ENCODE measurements at regions not wholly inside any gene's neighbourhood (a gene's known extent, or its start where the extent isn't known, plus 50 kb on each side); places are given as distances from the start of the nearest gene placed in this dataset.

DNA sequence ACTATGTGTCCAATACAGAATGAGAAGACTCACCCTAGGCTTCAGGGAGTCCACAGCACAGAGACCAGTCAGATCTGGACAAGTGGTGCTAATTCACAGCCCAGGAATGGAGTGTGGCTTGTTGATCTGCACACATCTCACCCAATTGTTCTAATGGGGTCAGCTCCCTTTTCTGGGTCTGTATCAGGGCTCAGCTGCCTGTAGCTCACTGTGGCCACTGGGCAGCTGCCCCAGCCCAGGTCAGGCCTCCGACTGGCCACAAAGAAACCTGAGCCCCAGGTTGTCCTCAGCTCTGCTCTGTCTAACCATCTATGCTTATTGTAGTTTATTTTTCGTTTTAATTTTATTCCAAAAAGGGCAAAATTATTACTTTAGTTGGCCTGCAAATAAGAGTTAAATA is 202.3 kb upstream of the RAB6C start:
- no peak overlapping the region for H3K9ac ChIP-seq
- no peak overlapping the region for H3K4me2 ChIP-seq
- H3K4me1 ChIP-seq = peaks cover 0 to 11% (median 2%) of the 10 kb centered on the region in 10 experiments; a peak in 6 of 20 replicates
- no peaks in the 10 kb centered on the region for H4K20me1 ChIP-seq
- TF ChIP-seq Cebpa-rat (IDR thresholded peaks at IDR 0.05) = no peak
- H3K36me3 ChIP-seq = no peaks in the 10 kb centered on the region
- H3K9me3 ChIP-seq (replicated peaks in 1 of 11) = peaks cover 0 to 10% (median 8%) of the 10 kb centered on the region in 11 experiments; a peak in 12 of 22 replicates
- no peaks in the 10 kb centered on the region for H3K27me3 ChIP-seq
- no peak overlapping the region for H3K27ac ChIP-seq
- no peak overlapping the region for H3K4me3 ChIP-seq

DNA sequence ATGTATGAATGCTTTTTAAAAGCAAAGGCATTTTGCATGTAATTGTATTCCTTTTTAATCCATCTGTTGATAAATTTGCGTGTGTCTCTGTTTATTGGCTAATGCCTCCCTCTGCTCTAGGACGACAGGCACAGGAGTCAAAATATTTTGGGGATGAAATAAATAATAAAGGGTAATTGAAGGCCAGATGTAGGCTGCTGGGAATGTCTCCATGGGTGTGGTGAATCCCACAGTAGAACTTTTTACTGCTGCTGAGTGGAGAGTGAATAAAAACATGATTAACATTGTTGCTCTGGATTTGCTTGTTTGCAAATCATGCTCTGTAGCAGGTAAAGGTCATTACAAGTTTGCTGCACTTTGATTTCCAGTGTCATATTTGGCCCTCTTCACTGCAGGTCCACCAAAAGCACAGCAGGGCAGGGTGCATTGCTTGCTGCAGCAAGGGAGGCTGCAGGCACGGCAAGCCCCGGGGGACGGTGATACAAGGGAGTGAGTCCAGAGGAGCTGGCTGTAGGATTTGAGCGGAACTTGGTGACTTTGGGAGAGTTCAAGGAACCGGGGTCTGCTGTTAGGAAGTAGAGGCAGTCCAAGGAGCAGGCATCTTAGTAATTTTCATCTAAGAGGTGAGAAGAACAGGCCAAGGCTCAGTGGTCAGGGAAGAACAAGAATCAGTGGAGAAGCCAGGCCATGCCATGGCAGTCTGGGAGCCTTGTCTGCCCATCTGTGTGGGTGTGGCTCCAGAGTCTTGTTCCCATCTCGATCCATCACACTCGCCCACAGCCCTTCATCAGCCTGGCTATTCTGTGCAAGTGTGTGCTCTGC is 201.5 kb upstream of the RAB6C start:
- peaks cover 0 to 2% (median under 1%) of the 10 kb centered on the region in 11 experiments; a peak in 7 of 22 replicates for H3K9me3 ChIP-seq (replicated peaks in 1 of 11)

DNA sequence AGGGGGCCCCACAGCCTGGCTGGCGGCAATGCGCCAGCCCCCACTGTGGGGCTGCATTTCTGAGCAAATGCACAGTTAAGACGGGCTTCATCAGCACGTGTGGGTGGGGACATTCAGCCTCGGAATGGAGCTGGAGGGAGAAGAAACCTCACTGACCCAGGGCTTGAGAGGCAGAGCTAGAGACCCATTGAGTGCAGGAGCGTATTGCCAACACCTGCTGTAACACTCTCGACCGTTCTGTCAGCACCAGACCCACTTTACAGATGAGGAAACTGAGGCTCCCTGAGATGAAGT is 200.9 kb upstream of the RAB6C start:
- no peaks in the 10 kb centered on the region for H3K36me3 ChIP-seq
- H4K20me1 ChIP-seq = no peaks in the 10 kb centered on the region
- no peaks in the 10 kb centered on the region for H3K9me3 ChIP-seq (replicated peaks in 1 of 11)
- no peak for TF ChIP-seq Cebpa-rat (IDR thresholded peaks at IDR 0.05)
- H3K4me1 ChIP-seq = peaks cover 0 to 18% (median 5%) of the 10 kb centered on the region in 10 experiments; a peak in 6 of 20 replicates
- H3K4me2 ChIP-seq = no peak overlapping the region
- no peak overlapping the region for H3K27ac ChIP-seq
- no peak overlapping the region for H3K4me3 ChIP-seq
- H3K9ac ChIP-seq = no peak overlapping the region
- no peaks in the 10 kb centered on the region for H3K27me3 ChIP-seq

More for the DNA sequence above, 201.5 kb upstream of the RAB6C start:
- no peaks in the 10 kb centered on the region for H4K20me1 ChIP-seq
- no peak overlapping the region for H3K4me3 ChIP-seq
- no peak overlapping the region for H3K4me2 ChIP-seq
- no peak overlapping the region for H3K27ac ChIP-seq
- no peaks in the 10 kb centered on the region for H3K27me3 ChIP-seq
- no peak overlapping the region for H3K9ac ChIP-seq
- no peak for TF ChIP-seq Cebpa-rat (IDR thresholded peaks at IDR 0.05)
- H3K4me1 ChIP-seq = peaks cover 0 to 18% (median 5%) of the 10 kb centered on the region in 10 experiments; a peak in 6 of 20 replicates
- no peaks in the 10 kb centered on the region for H3K36me3 ChIP-seq

DNA sequence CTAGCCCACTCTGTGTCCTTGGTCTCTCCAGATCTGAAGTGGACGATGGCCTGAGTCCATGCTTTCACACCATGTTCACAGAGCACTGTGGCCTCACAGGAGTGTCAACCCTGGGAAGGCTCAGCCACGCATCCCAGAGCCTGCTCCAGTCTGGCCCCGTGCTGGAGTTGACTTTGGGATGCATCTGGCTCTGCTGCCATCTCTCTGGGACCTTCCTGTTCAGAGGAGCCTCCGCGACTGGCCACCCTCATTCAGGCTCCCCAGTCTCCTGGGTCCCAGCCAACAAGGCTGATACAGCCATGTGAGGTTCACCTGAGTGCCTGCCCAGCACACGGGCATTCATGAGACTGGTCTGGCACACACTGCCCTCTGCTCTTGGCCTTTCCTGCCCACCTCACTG is 199.7 kb upstream of the RAB6C start:
- H3K4me3 ChIP-seq = no peak overlapping the region
- no peaks in the 10 kb centered on the region for H3K27me3 ChIP-seq
- no peaks in the 10 kb centered on the region for H4K20me1 ChIP-seq
- H3K4me1 ChIP-seq = peaks cover 0 to 18% (median 5%) of the 10 kb centered on the region in 10 experiments; a peak in 6 of 20 replicates
- no peak overlapping the region for H3K27ac ChIP-seq
- H3K9me3 ChIP-seq (replicated peaks in 1 of 11) = no peaks in the 10 kb centered on the region
- no peaks in the 10 kb centered on the region for H3K36me3 ChIP-seq
- no peak for TF ChIP-seq Cebpa-rat (IDR thresholded peaks at IDR 0.05)
- H3K9ac ChIP-seq = no peak overlapping the region
- no peak overlapping the region for H3K4me2 ChIP-seq

DNA sequence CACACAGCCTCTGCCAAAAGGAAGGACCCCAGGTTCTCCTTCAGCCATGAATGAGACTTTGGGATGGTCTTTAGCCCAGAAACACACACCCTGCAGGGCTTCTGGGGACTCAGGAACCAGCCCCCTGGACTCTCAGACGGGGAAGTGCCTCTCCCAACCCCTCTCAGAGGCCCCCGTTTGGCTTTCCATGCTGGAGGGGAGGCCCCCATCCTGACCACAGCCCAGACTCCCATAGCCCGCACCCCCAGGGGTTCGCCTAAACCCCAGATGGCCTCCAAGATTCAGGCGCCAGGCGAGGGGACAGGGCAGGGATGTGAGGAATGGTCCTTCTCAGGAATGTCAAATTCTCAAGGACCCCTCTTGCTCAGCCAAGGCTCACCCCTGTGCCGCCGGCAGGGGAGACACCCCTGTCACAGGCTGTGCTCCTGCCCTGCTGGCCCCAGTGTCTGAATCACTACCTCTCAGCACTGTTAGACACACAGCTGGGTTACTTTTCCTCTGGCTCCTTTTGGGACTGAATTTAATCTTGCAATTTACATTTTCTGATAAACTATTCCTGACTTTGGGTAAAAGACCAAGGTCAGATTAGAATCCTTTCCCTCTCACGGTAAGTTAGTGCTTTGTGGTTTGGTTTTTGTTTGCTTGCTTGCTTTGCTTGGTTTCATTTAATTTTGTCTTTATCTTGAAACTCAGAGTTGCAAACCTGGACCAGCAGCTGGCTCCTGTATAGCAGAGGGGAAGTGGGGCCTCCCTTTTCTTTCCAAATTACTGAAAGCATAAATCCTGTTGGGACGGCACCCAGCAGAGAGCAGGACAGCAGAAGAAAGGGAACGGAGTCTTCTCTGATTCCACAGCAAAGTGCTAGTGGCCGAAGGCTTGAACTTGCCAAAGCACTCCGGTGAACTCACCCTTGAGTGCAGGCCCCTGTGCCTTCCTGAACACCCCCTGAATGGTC is 198.9 kb upstream of the RAB6C start:
- Histone ChIP-seq H3K4me3 (no peak overlapping the region), H3K27me3 (no peaks in the 10 kb centered on the region), H3K9me3 (replicated peaks in 1 of 11) (no peaks in the 10 kb centered on the region), H3K9ac (no peak overlapping the region), H3K36me3 (no peaks in the 10 kb centered on the region), H3K4me2 (peak overlapping the region in 5 of 11 experiments; percentile 1 to 38 (median 12); a peak in 3 of 22 replicates), H4K20me1 (no peaks in the 10 kb centered on the region), H3K27ac (no peak overlapping the region), H3K4me1 (peaks cover 0 to 18% (median 5%) of the 10 kb centered on the region in 10 experiments; a peak in 6 of 20 replicates)
- TF ChIP-seq Cebpa-rat (IDR thresholded peaks at IDR 0.05) = no peak

DNA sequence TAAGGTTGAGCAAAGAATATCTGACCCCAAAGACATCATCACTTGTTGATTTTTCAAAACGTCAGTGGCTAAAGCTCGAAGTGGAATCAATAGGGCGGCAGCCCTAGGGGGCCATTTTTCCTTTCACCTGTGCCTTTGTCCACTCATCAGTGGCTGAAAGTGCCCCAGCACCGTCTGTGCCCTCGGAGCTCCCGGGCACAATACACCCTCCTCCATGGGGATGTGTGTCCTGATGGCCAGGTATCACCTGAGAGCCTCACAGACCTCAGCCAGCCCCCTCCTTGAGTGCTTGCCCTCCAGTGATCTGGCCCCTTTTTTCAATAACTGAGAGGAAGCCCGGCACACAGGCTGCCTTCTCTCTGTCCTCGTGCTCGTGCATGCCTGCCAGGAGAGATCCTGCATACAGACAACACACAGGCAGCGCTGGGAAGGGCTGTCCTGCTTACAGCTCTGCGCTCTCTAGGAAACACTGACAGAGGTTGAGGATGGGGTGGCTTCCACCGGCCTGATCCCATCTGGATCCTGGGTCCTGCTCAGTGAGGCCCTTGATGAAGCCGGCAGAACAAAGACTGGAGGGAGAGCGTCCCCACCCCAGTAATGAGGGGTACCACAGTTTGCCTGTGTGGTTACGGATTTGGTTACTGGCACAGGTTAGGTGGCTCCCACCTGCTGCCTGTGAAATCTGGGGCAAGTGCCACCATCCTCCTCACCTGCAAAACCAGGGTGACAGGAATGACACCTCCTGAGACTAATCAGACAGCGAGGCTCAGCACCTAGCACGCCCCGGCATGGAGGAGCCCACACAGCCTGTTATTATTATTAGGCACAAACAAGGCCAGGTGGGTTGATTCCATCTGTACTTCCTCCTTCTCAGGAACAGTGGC is 197.5 kb upstream of the RAB6C start:
- Histone ChIP-seq H3K4me3 (no peak overlapping the region), H3K4me1 (peaks cover 0 to 18% (median 5%) of the 10 kb centered on the region in 10 experiments; a peak in 6 of 20 replicates), H3K36me3 (no peaks in the 10 kb centered on the region), H3K27ac (no peak overlapping the region), H3K9ac (no peak overlapping the region), H3K27me3 (no peaks in the 10 kb centered on the region), H3K4me2 (peak overlapping the region in 2 of 11 experiments; percentile 7 to 25; a peak in 3 of 22 replicates), H4K20me1 (no peaks in the 10 kb centered on the region), H3K9me3 (replicated peaks in 1 of 11) (peaks cover 0 to 4% (median 0%) of the 10 kb centered on the region in 11 experiments; a peak in 1 of 22 replicates)
- no peak for TF ChIP-seq Cebpa-rat (IDR thresholded peaks at IDR 0.05)

DNA sequence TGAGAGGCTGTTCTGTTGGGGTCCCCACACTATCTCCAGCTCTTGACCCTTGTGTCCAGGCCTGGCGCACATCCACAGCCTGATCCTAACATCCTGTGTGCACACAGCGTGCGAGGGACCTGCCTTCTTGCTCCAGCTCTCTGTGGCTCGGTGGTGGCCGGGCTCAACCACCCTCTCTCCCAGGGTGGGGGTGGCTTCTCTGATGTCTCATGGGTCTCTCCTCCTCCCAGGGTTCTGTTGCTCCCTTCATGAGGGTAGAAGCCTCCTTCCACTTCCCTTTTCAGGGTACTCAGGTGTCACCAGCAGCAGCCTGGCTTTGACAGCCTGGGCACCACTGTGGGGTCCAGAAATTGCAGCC is 196.9 kb upstream of the RAB6C start:
- Histone ChIP-seq H3K4me2 (peak overlapping the region in 2 of 11 experiments; percentile 7 to 25; a peak in 3 of 22 replicates), H3K4me1 (peaks cover 0 to 18% (median 5%) of the 10 kb centered on the region in 10 experiments; a peak in 6 of 20 replicates), H3K9me3 (replicated peaks in 1 of 11) (peaks cover 0 to 10% (median 0%) of the 10 kb centered on the region in 11 experiments; a peak in 5 of 22 replicates), H3K27me3 (no peaks in the 10 kb centered on the region), H3K4me3 (no peak overlapping the region), H3K9ac (no peak overlapping the region), H3K36me3 (no peaks in the 10 kb centered on the region), H4K20me1 (no peaks in the 10 kb centered on the region), H3K27ac (no peak overlapping the region)
- no peak for TF ChIP-seq Cebpa-rat (IDR thresholded peaks at IDR 0.05)

DNA sequence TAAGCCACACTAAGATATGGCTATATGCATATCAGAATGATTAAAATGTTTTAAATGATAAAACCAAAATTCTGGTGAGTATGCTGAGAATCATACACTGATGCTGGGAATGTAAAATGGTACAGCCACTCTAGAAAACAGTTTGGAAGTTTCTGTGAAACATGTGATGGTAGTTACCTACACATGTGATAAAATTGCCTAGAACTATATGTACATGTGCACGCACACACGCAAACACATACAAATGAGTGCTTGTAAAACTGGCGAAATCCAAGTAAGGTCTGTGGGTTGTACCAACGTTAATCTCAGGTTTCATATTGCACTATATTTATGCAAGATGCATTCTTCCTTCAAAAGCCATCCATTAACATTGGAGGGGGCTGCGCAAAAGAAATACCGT is 195.0 kb upstream of the RAB6C start:
- no peak overlapping the region for H3K9ac ChIP-seq

More for the DNA sequence above, 195.0 kb upstream of the RAB6C start:
- H4K20me1 ChIP-seq = no peaks in the 10 kb centered on the region
- no peak overlapping the region for H3K4me3 ChIP-seq
- no peaks in the 10 kb centered on the region for H3K36me3 ChIP-seq
- H3K27me3 ChIP-seq = no peaks in the 10 kb centered on the region
- peaks cover 0 to 26% (median 0%) of the 10 kb centered on the region in 11 experiments; a peak in 6 of 22 replicates for H3K9me3 ChIP-seq (replicated peaks in 1 of 11)
- peaks cover 0 to 18% (median 5%) of the 10 kb centered on the region in 10 experiments; a peak in 6 of 20 replicates for H3K4me1 ChIP-seq
- no peak for TF ChIP-seq Cebpa-rat (IDR thresholded peaks at IDR 0.05)
- no peak overlapping the region for H3K27ac ChIP-seq
- H3K4me2 ChIP-seq = no peak overlapping the region

Measured in BLaER1 treated with 17β-estradiol and CSF1 and Interleukin-3, amounts not matched to agents 10 nM and 100 nM (cell line).